ENCODE measurements at regions not wholly inside any gene's neighbourhood (a gene's known extent, or its start where the extent isn't known, plus 50 kb on each side); places are given as distances from the start of the nearest gene placed in this dataset.

DNA sequence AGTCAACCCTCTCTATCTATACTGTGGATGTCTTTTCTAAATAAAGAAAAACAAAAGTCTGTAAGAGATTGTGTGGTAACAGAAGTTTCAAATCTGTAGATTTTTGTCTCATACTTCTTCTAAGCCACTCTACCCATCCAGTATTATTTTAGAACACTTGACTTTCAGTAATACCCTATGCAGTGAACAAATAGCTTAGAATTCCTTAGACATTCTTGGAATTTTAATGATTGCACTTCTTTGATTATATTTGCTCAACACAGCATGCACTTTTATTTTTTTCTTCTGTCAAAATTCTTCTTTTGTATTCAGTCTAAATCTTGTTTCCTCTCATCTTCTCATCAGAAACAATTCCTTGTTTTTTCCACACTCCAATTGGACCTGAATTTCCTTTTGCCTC, 1080.2 kb downstream of the SUCLG1 start:
- Mint-ChIP-seq H3K36me3 (no peaks in the 10 kb centered on the region), H3K4me1 (no peaks in the 10 kb centered on the region)
- CTCF ChIA-PET: interaction anchor here in 1 of 2 donors (0.6 kb wide), 1 partner anchor 945 kb away, joined by 3 read pairs; no protein-coding TSS in a partner anchor

GRCh38 chr2:83376731-83377130, 1082.3 kb downstream of the SUCLG1 start:
- CTCF ChIA-PET: no interaction called here
- H3K36me3 Mint-ChIP-seq: no peaks in the 10 kb centered on the region
- H3K27ac ChIP-seq (ENCODE audit: low read length): no peak overlapping the region
- H3K4me3 ChIP-seq (ENCODE audit: control insufficient read depth in 1 of 2, extremely low read depth in 1 of 2, low read length in 1 of 2): no peak overlapping the region
- ATAC-seq (replicated peaks in 1 of 4): no peak
- peaks cover 11 to 22% (median 13%) of the 10 kb centered on the region in 3 donors for H3K9me3 Mint-ChIP-seq
- no peaks in the 10 kb centered on the region for H3K27me3 Mint-ChIP-seq
- no peak overlapping the region for H3K4me3 Mint-ChIP-seq
- WGBS (ENCODE audit: insufficient coverage): no CpG with 5 or more reads among the region's 2 CpGs
- no peaks in the 10 kb centered on the region for H3K9me3 ChIP-seq
- H3K4me1 Mint-ChIP-seq: no peaks in the 10 kb centered on the region
- POLR2A ChIA-PET: no interaction called here
- H3K27me3 ChIP-seq (replicated peaks in 1 of 2; ENCODE audit: control insufficient read depth in 2 of 2, extremely low read depth in 1 of 2, insufficient read depth in 2 of 2, low read length in 1 of 2): no peaks in the 10 kb centered on the region
- DNase-seq: no peak
- H3K27ac Mint-ChIP-seq: no peak overlapping the region
- H3K4me1 ChIP-seq (ENCODE audit: control insufficient read depth in 1 of 2, extremely low read depth in 1 of 2, insufficient read depth in 2 of 2, low read length in 2 of 2): no peaks in the 10 kb centered on the region
- H3K36me3 ChIP-seq (ENCODE audit: control insufficient read depth in 2 of 2, extremely low read depth in 1 of 2, insufficient read depth in 1 of 2, low read length in 1 of 2): no peaks in the 10 kb centered on the region

More for the DNA sequence above, 1080.2 kb downstream of the SUCLG1 start:
- POLR2A ChIA-PET: no interaction called here
- no peak for DNase-seq
- H3K27ac ChIP-seq (ENCODE audit: low read length): no peak overlapping the region
- no peak overlapping the region for H3K4me3 ChIP-seq (ENCODE audit: control insufficient read depth in 1 of 2, extremely low read depth in 1 of 2, low read length in 1 of 2)
- H3K4me1 ChIP-seq (ENCODE audit: control insufficient read depth in 1 of 2, extremely low read depth in 1 of 2, insufficient read depth in 2 of 2, low read length in 2 of 2): no peaks in the 10 kb centered on the region
- Mint-ChIP-seq H3K9me3 (peaks cover 18 to 25% (median 22%) of the 10 kb centered on the region in 3 donors), H3K27ac (no peak overlapping the region), H3K27me3 (no peaks in the 10 kb centered on the region), H3K4me3 (no peak overlapping the region)
- ATAC-seq (replicated peaks in 1 of 4): no peak
- H3K36me3 ChIP-seq (ENCODE audit: control insufficient read depth in 2 of 2, extremely low read depth in 1 of 2, insufficient read depth in 1 of 2, low read length in 1 of 2): no peaks in the 10 kb centered on the region
- no peaks in the 10 kb centered on the region for H3K27me3 ChIP-seq (replicated peaks in 1 of 2; ENCODE audit: control insufficient read depth in 2 of 2, extremely low read depth in 1 of 2, insufficient read depth in 2 of 2, low read length in 1 of 2)
- no peaks in the 10 kb centered on the region for H3K9me3 ChIP-seq

DNA sequence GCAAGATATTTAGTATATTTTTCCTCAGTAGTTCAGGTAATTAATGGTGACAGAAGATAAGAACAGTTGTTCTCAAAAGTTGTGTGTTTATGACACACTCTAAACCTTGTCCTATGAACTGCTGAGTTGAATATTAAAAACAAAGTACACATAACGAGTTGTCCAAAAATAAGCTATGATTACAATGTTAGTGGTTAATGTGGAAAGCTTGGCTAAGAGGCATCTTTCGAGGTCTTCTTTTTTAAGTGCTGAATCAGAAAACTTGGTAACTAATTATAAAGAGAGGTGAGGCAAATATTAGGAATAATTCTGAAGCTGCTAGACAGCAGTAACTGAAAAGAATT, 1088.7 kb downstream of the SUCLG1 start:
- no peaks in the 10 kb centered on the region for H3K4me1 ChIP-seq (ENCODE audit: control insufficient read depth in 1 of 2, extremely low read depth in 1 of 2, insufficient read depth in 2 of 2, low read length in 2 of 2)
- DNase-seq (no peak), ATAC-seq (replicated peaks in 1 of 4) (no peak)
- Mint-ChIP-seq H3K36me3 (no peaks in the 10 kb centered on the region), H3K4me1 (no peaks in the 10 kb centered on the region), H3K9me3 (peaks cover 2 to 13% (median 11%) of the 10 kb centered on the region in 3 donors), H3K4me3 (no peak overlapping the region), H3K27ac (no peak overlapping the region), H3K27me3 (no peaks in the 10 kb centered on the region)
- no peak overlapping the region for H3K4me3 ChIP-seq (ENCODE audit: control insufficient read depth in 1 of 2, extremely low read depth in 1 of 2, low read length in 1 of 2)
- ChIA-PET POLR2A (no interaction called here), CTCF (no interaction called here)
- no peak overlapping the region for H3K27ac ChIP-seq (ENCODE audit: low read length)
- WGBS (ENCODE audit: insufficient coverage): no CpG with 5 or more reads among the region's 2 CpGs
- H3K27me3 ChIP-seq (replicated peaks in 1 of 2; ENCODE audit: control insufficient read depth in 2 of 2, extremely low read depth in 1 of 2, insufficient read depth in 2 of 2, low read length in 1 of 2): no peaks in the 10 kb centered on the region
- H3K9me3 ChIP-seq: no peaks in the 10 kb centered on the region
- H3K36me3 ChIP-seq (ENCODE audit: control insufficient read depth in 2 of 2, extremely low read depth in 1 of 2, insufficient read depth in 1 of 2, low read length in 1 of 2): no peaks in the 10 kb centered on the region

DNA sequence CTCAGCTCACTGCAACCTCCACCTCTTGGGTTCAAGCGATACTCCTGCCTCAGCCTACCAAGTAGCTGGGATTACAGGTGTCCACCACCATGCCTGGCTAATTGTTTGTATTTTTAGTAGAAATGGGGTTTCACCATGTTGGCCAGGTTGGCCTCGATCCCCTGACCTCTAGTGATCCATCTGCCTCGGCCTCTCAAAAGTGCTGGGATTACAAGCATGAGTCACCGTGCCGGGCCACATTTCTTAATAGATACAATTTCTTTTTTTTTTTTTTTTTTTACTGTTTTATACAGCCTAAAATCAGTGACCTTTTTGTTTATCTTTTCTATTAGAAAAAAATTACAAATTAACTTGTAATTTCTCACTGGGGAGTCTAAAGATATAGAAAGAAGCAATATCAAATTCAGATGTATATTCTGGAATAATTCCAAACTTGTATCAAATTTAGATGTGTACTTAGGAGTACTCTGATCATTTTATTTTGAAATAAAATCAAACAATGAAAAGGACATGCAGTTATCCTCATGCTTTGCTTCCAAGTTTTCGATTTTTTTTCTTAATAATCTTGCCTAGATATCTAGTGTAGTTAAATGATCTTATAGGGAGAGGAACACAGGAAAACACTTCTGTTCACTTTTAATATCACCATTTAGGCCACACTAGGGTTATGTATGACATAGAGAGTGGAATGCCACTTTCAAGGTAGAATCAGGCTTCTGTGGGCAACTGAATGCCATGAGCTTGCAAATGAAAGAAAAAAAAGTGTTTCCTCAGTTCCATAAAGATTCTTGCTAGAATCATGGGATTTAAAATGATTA, 1089.3 kb downstream of the SUCLG1 start:
- Mint-ChIP-seq H3K9me3 (peaks cover 2 to 16% (median 14%) of the 10 kb centered on the region in 3 donors), H3K4me3 (no peak overlapping the region), H3K27me3 (no peaks in the 10 kb centered on the region), H3K36me3 (no peaks in the 10 kb centered on the region), H3K27ac (no peak overlapping the region), H3K4me1 (no peaks in the 10 kb centered on the region)
- Histone ChIP-seq H3K27me3 (replicated peaks in 1 of 2; ENCODE audit: control insufficient read depth in 2 of 2, extremely low read depth in 1 of 2, insufficient read depth in 2 of 2, low read length in 1 of 2) (no peaks in the 10 kb centered on the region), H3K4me1 (ENCODE audit: control insufficient read depth in 1 of 2, extremely low read depth in 1 of 2, insufficient read depth in 2 of 2, low read length in 2 of 2) (no peaks in the 10 kb centered on the region), H3K36me3 (ENCODE audit: control insufficient read depth in 2 of 2, extremely low read depth in 1 of 2, insufficient read depth in 1 of 2, low read length in 1 of 2) (no peaks in the 10 kb centered on the region), H3K9me3 (no peaks in the 10 kb centered on the region), H3K27ac (ENCODE audit: low read length) (no peak overlapping the region), H3K4me3 (ENCODE audit: control insufficient read depth in 1 of 2, extremely low read depth in 1 of 2, low read length in 1 of 2) (no peak overlapping the region)
- CTCF ChIA-PET: no interaction called here
- WGBS (ENCODE audit: insufficient coverage): 60% methylated on average over 1 of the region's 6 CpGs
- DNase-seq: no peak
- POLR2A ChIA-PET: no interaction called here
- no peak for ATAC-seq (replicated peaks in 1 of 4)

GRCh38 chr2:83368916-83369315, 1090.2 kb downstream of the SUCLG1 start:
- POLR2A ChIA-PET: no interaction called here
- CTCF ChIA-PET: no interaction called here
- no peaks in the 10 kb centered on the region for H3K27me3 ChIP-seq (replicated peaks in 1 of 2; ENCODE audit: control insufficient read depth in 2 of 2, extremely low read depth in 1 of 2, insufficient read depth in 2 of 2, low read length in 1 of 2)
- no peak for ATAC-seq (replicated peaks in 1 of 4)
- no peak overlapping the region for H3K4me3 ChIP-seq (ENCODE audit: control insufficient read depth in 1 of 2, extremely low read depth in 1 of 2, low read length in 1 of 2)
- no peaks in the 10 kb centered on the region for H3K4me1 ChIP-seq (ENCODE audit: control insufficient read depth in 1 of 2, extremely low read depth in 1 of 2, insufficient read depth in 2 of 2, low read length in 2 of 2)
- H3K36me3 ChIP-seq (ENCODE audit: control insufficient read depth in 2 of 2, extremely low read depth in 1 of 2, insufficient read depth in 1 of 2, low read length in 1 of 2): no peaks in the 10 kb centered on the region
- H3K4me3 Mint-ChIP-seq: no peak overlapping the region
- H3K27me3 Mint-ChIP-seq: no peaks in the 10 kb centered on the region
- no CpG with 5 or more reads among the region's 3 CpGs for WGBS (ENCODE audit: insufficient coverage)
- DNase-seq: no peak
- H3K4me1 Mint-ChIP-seq: no peaks in the 10 kb centered on the region
- no peak overlapping the region for H3K27ac Mint-ChIP-seq
- no peaks in the 10 kb centered on the region for H3K36me3 Mint-ChIP-seq
- no peaks in the 10 kb centered on the region for H3K9me3 ChIP-seq
- peaks cover 2 to 16% (median 14%) of the 10 kb centered on the region in 3 donors for H3K9me3 Mint-ChIP-seq
- no peak overlapping the region for H3K27ac ChIP-seq (ENCODE audit: low read length)

DNA sequence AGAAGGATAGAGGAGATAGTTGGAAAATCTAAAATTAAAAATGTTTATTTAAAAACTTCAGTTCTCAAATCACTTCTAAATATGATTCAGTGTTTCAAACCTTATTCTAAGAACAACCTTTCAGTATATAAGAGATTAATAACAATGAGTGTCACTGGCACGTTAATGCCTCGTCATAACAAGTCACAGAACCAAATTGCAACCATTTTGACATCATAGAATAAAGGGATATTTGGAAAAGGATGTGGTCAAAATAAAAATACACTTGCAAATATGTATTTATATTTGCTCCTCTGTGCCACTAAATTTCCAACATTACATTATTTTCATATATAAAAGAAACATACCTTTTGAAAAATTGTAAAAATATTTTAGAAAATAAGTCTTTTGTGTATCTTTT, 1090.6 kb downstream of the SUCLG1 start:
- H3K27me3 Mint-ChIP-seq: no peaks in the 10 kb centered on the region
- Histone ChIP-seq H3K4me1 (ENCODE audit: control insufficient read depth in 1 of 2, extremely low read depth in 1 of 2, insufficient read depth in 2 of 2, low read length in 2 of 2) (no peaks in the 10 kb centered on the region), H3K36me3 (ENCODE audit: control insufficient read depth in 2 of 2, extremely low read depth in 1 of 2, insufficient read depth in 1 of 2, low read length in 1 of 2) (no peaks in the 10 kb centered on the region), H3K27ac (ENCODE audit: low read length) (no peak overlapping the region), H3K27me3 (replicated peaks in 1 of 2; ENCODE audit: control insufficient read depth in 2 of 2, extremely low read depth in 1 of 2, insufficient read depth in 2 of 2, low read length in 1 of 2) (no peaks in the 10 kb centered on the region), H3K9me3 (no peaks in the 10 kb centered on the region), H3K4me3 (ENCODE audit: control insufficient read depth in 1 of 2, extremely low read depth in 1 of 2, low read length in 1 of 2) (no peak overlapping the region)
- H3K27ac Mint-ChIP-seq: no peak overlapping the region
- ChIA-PET CTCF (no interaction called here), POLR2A (no interaction called here)
- H3K4me1 Mint-ChIP-seq: no peaks in the 10 kb centered on the region
- DNase-seq (no peak), ATAC-seq (replicated peaks in 1 of 4) (no peak)
- H3K36me3 Mint-ChIP-seq: no peaks in the 10 kb centered on the region
- H3K9me3 Mint-ChIP-seq: peaks cover 2 to 15% (median 14%) of the 10 kb centered on the region in 3 donors
- H3K4me3 Mint-ChIP-seq: no peak overlapping the region
- no CpG with 5 or more reads among the region's 2 CpGs for WGBS (ENCODE audit: insufficient coverage)

DNA sequence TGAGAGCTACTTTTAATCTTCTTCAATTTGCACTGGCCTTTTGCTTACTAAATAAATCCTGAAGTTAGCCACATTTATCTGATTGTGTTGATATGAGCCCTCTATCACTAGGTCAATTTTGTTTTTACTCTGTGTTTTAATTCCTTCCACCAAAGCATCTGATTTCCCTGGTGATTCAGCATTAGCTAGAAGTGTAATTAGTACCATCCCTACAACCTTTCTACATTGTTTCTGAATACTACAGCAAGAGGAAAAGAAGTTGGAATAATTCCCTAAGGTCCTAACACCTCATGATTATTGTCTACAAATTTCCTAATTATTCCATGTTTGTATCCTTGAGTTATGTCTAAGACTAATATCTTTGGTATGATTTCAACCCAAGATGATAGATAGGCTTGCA, 1093.6 kb downstream of the SUCLG1 start:
- no peak overlapping the region for H3K4me3 Mint-ChIP-seq
- no peak for DNase-seq

More for the DNA sequence above, 1093.6 kb downstream of the SUCLG1 start:
- Mint-ChIP-seq H3K27me3 (no peaks in the 10 kb centered on the region), H3K27ac (no peak overlapping the region), H3K36me3 (no peaks in the 10 kb centered on the region), H3K4me1 (no peaks in the 10 kb centered on the region), H3K9me3 (peaks cover 5 to 19% (median 17%) of the 10 kb centered on the region in 3 donors)
- H3K9me3 ChIP-seq: no peaks in the 10 kb centered on the region
- H3K36me3 ChIP-seq (ENCODE audit: control insufficient read depth in 2 of 2, extremely low read depth in 1 of 2, insufficient read depth in 1 of 2, low read length in 1 of 2): no peaks in the 10 kb centered on the region
- H3K27me3 ChIP-seq (replicated peaks in 1 of 2; ENCODE audit: control insufficient read depth in 2 of 2, extremely low read depth in 1 of 2, insufficient read depth in 2 of 2, low read length in 1 of 2): no peaks in the 10 kb centered on the region
- CTCF ChIA-PET: interaction anchor here in 1 of 2 donors (0.7 kb wide), 1 partner anchor 302 kb away, joined by 4 read pairs; no protein-coding TSS in a partner anchor
- no peak overlapping the region for H3K27ac ChIP-seq (ENCODE audit: low read length)
- POLR2A ChIA-PET: no interaction called here
- no peaks in the 10 kb centered on the region for H3K4me1 ChIP-seq (ENCODE audit: control insufficient read depth in 1 of 2, extremely low read depth in 1 of 2, insufficient read depth in 2 of 2, low read length in 2 of 2)
- H3K4me3 ChIP-seq (ENCODE audit: control insufficient read depth in 1 of 2, extremely low read depth in 1 of 2, low read length in 1 of 2): no peak overlapping the region
- ATAC-seq (replicated peaks in 1 of 4): no peak
